ENCODE measurements at regions not wholly inside any gene's neighbourhood (a gene's known extent, or its start where the extent isn't known, plus 50 kb on each side); places are given as distances from the start of the nearest gene placed in this dataset.

- Histone ChIP-seq H3K27ac (ENCODE audit: low read depth, low read length) (no peak overlapping the region), H2AK5ac (ENCODE audit: low read depth, low read length) (no peak overlapping the region), H3K79me1 (ENCODE audit: low read depth, low read length) (no peaks in the 10 kb centered on the region), H2BK5ac (ENCODE audit: low read depth, low read length) (no peak overlapping the region), H2BK15ac (ENCODE audit: low read length) (no peak overlapping the region), H4K8ac (ENCODE audit: extremely low read depth, insufficient read depth, low read length) (no peak overlapping the region), H3K18ac (ENCODE audit: extremely low read depth, low read length) (no peak overlapping the region), H3K4me3 (ENCODE audit: extremely low read depth in 1 of 4, insufficient read depth in 2 of 4, low read depth in 3 of 4, low read length in 4 of 4) (no peak overlapping the region), H2BK20ac (ENCODE audit: low read length) (no peak overlapping the region), H4K5ac (ENCODE audit: insufficient read length, low read depth, low read length) (no peak overlapping the region), H3K23me2 (ENCODE audit: low read depth, low read length) (no peaks in the 10 kb centered on the region), H4K91ac (replicated peaks; ENCODE audit: insufficient read length, low read length) (no peak overlapping the region), H3K4me1 (replicated peaks in 1 of 4; ENCODE audit: control insufficient read depth in 3 of 4, insufficient read depth in 4 of 4, low read length in 3 of 4) (peaks cover 0 to 2% (median 0%) of the 10 kb centered on the region in 4 experiments; a peak in 1 of 7 replicates), H3K14ac (ENCODE audit: insufficient read length) (no peak overlapping the region), H3K56ac (replicated peaks; ENCODE audit: insufficient read length, low read depth, low read length) (no peak overlapping the region), H2BK120ac (replicated peaks; ENCODE audit: low read depth, low read length) (no peak overlapping the region), H3K9me3 (ENCODE audit: insufficient read depth in 2 of 2, low read depth in 1 of 2, low read length in 1 of 2) (no peaks in the 10 kb centered on the region), H3K9ac (replicated peaks in 1 of 4; ENCODE audit: extremely low read depth in 1 of 4, low read depth in 3 of 4, low read length in 3 of 4) (no peak overlapping the region), H3K36me3 (ENCODE audit: control insufficient read depth in 2 of 4, insufficient read depth in 4 of 4, low read length in 3 of 4) (no peaks in the 10 kb centered on the region), H2AFZ (ENCODE audit: low read length) (0 out of 2 replicates have a peak overlapping the region, but pooled peaks have one; percentile 53), H4K20me1 (replicated peaks in 1 of 2; ENCODE audit: control insufficient read depth in 1 of 2, insufficient read depth in 2 of 2, low read length in 2 of 2) (no peaks in the 10 kb centered on the region), H3K23ac (ENCODE audit: insufficient read length) (no peak overlapping the region), H3K4me2 (ENCODE audit: insufficient read depth in 1 of 2, low read depth in 2 of 2, low read length in 2 of 2) (no peak overlapping the region), H3K4ac (replicated peaks; ENCODE audit: insufficient read length, low read depth, low read length) (no peak overlapping the region), H3K27me3 (replicated peaks in 1 of 4; ENCODE audit: control insufficient read depth in 3 of 4, extremely low read depth in 1 of 4, insufficient read depth in 3 of 4, low read length in 3 of 4) (no peaks in the 10 kb centered on the region), H2BK12ac (ENCODE audit: low read depth, low read length) (no peak overlapping the region), H3K79me2 (ENCODE audit: control insufficient read depth in 1 of 2, insufficient read depth in 2 of 2, low read length in 2 of 2) (no peaks in the 10 kb centered on the region)
- no peak for DNase-seq (ENCODE audit: low read depth in 1 of 2, low spot score in 2 of 2)
- TF ChIP-seq SRF (IDR thresholded peaks at IDR 0.05; ENCODE audit: low read depth, low read length), result no peak
- WGBS, 2 experiments (ENCODE audit: extremely low coverage in 1 of 2, insufficient coverage in 1 of 2, insufficient read length in 1 of 2, insufficient replicate concordance in 2 of 2, low coverage in 1 of 2, low lambda C conversion rate in 2 of 2, missing lambda C conversion rate in 1 of 2), result 89% methylated on average over 2 of the region's 2 CpGs; no CpG with 5 or more reads in 1 of the 2 experiments
- ChIA-PET POLR2A (ENCODE audit: partially characterized antibody) (no interaction called here), CTCF (ENCODE audit: partially characterized antibody) (interaction anchor here (1.5 kb wide), 1 partner anchor 26 kb away, joined by 4 read pairs; no protein-coding TSS in a partner anchor)
- no peak for FAIRE-seq
Observed at GRCh38 chr18:38909972-38910371, 1344.4 kb upstream of the CELF4 start.

All from H1 (cell line).